H9 (cell line): ENCODE measurements at regions not wholly inside any gene's neighbourhood (a gene's known extent, or its start where the extent isn't known, plus 50 kb on each side); places are given as distances from the start of the nearest gene placed in this dataset.

Experiments
- DNase-seq: peaks from one replicate; pipeline ENCODE4 v3.0.0-alpha.2; 2017
- H2AFZ ChIP-seq: one replicate; pipeline ENCODE4 v1.6.1; 2013; ENCODE audit warnings: mild to moderate bottlenecking, low read length, control low read depth, moderate library complexity
- H2AK5ac ChIP-seq: 2 replicates; pipeline ENCODE4 v1.6.1; 2013; ENCODE audit warnings: low read length, control low read depth, mixed read lengths; ENCODE audit not compliant: insufficient read length
- H2BK120ac ChIP-seq: one replicate; pipeline ENCODE4 v1.6.1; 2013; ENCODE audit warnings: low read depth, mild to moderate bottlenecking, low read length, control low read depth, inconsistent platforms; ENCODE audit not compliant: poor library complexity, severe bottlenecking
- H2BK12ac ChIP-seq: 2 replicates; pipeline ENCODE4 v1.6.1; 2013; ENCODE audit warnings: low read length, control low read depth, mixed read lengths, low read depth; ENCODE audit not compliant: insufficient read length
- H2BK15ac ChIP-seq: 2 replicates; pipeline ENCODE4 v1.6.1; 2013; ENCODE audit warnings: low read depth, low read length, control low read depth
- H2BK20ac ChIP-seq: one replicate; pipeline ENCODE4 v1.6.1; 2013; ENCODE audit warnings: low read depth, mild to moderate bottlenecking, low read length, control low read depth, inconsistent platforms; ENCODE audit not compliant: poor library complexity, severe bottlenecking
- H2BK5ac ChIP-seq: 2 replicates; pipeline ENCODE4 v1.6.1; 2013; ENCODE audit warnings: low read length, control low read depth, mixed read lengths; ENCODE audit not compliant: insufficient read length
- H3K14ac ChIP-seq: 2 replicates; pipeline ENCODE4 v1.6.1; 2013; ENCODE audit warnings: low read length, control low read depth; ENCODE audit not compliant: insufficient read depth
- H3K18ac ChIP-seq: 2 replicates; pipeline ENCODE4 v1.6.1; 2013; ENCODE audit warnings: low read depth, mild to moderate bottlenecking, mixed read lengths, low read length, control low read depth; ENCODE audit not compliant: insufficient read length
- H3K23ac ChIP-seq: 2 replicates; pipeline ENCODE4 v1.6.1; 2013; ENCODE audit warnings: low read length, control low read depth, mixed read lengths, low read depth; ENCODE audit not compliant: insufficient read length
- H3K23me2 ChIP-seq: 2 replicates; pipeline ENCODE4 v1.6.1; 2013; ENCODE audit warnings: low read depth, mild to moderate bottlenecking, mixed read lengths, low read length, control low read depth; ENCODE audit not compliant: insufficient read length, poor library complexity, severe bottlenecking
- H3K27ac ChIP-seq: 2 replicates; pipeline ENCODE4 v1.5.1; 2013; ENCODE audit warnings: low read length, control low read depth, mixed read lengths, low read depth; ENCODE audit not compliant: insufficient read length
- H3K27me3 ChIP-seq: 2 replicates; pipeline ENCODE4 v1.6.1; 2013; ENCODE audit warnings: low read length, control low read depth, inconsistent platforms; ENCODE audit not compliant: insufficient read depth
- H3K4ac ChIP-seq: 2 replicates; pipeline ENCODE4 v1.6.1; 2013; ENCODE audit warnings: low read depth, mild to moderate bottlenecking, control low read depth, inconsistent platforms, low read length, moderate library complexity
- H3K4me1 ChIP-seq: 2 replicates; pipeline ENCODE4 v1.6.1; 2013; ENCODE audit warnings: low read length, control low read depth, inconsistent platforms; ENCODE audit not compliant: insufficient read depth
- H3K4me2 ChIP-seq: 2 replicates; pipeline ENCODE4 v1.6.1; 2013; ENCODE audit warnings: low read length, control low read depth, mixed read lengths; ENCODE audit not compliant: insufficient read length, insufficient read depth
- H3K56ac ChIP-seq: 2 replicates; pipeline ENCODE4 v1.6.1; 2013; ENCODE audit warnings: low read depth, mild to moderate bottlenecking, mixed read lengths, low read length, control low read depth; ENCODE audit not compliant: insufficient read length
- H3K79me1 ChIP-seq: 2 replicates; pipeline ENCODE4 v1.6.1; 2013; ENCODE audit warnings: low read depth, mild to moderate bottlenecking, moderate library complexity, low read length, control low read depth, inconsistent platforms; ENCODE audit not compliant: insufficient read depth, poor library complexity, severe bottlenecking
- H3K79me2 ChIP-seq: 2 replicates; pipeline ENCODE4 v1.6.1; 2013; ENCODE audit warnings: low read length, control low read depth, inconsistent platforms; ENCODE audit not compliant: insufficient read depth
- H3K9ac ChIP-seq: 2 replicates; pipeline ENCODE4 v1.6.1; 2013; ENCODE audit warnings: low read length, control low read depth, mixed read lengths; ENCODE audit not compliant: insufficient read length; ENCODE audit errors: extremely low read depth
- H3K9me3 ChIP-seq: one replicate; pipeline ENCODE4 v1.6.1; 2013; ENCODE audit warnings: low read depth, low read length, inconsistent platforms; ENCODE audit not compliant: control insufficient read depth
- H3T11ph ChIP-seq: one replicate; pipeline ENCODE4 v1.6.1; 2013; ENCODE audit warnings: mild to moderate bottlenecking, low read length, control low read depth, inconsistent platforms
- H4K20me1 ChIP-seq: one replicate; pipeline ENCODE4 v1.6.1; 2013; ENCODE audit not compliant: control insufficient read depth, insufficient read length, insufficient read depth
- H4K5ac ChIP-seq: 2 replicates; pipeline ENCODE4 v1.6.1; 2013; ENCODE audit warnings: low read depth, mild to moderate bottlenecking, mixed read lengths, low read length, control low read depth; ENCODE audit not compliant: insufficient read length
- H4K8ac ChIP-seq: replicated peaks from 2 replicates; pipeline ENCODE4 v1.6.1; 2013; ENCODE audit warnings: low read length, control low read depth, mixed read lengths, low read depth; ENCODE audit not compliant: insufficient read length
- H4K91ac ChIP-seq: 2 replicates; pipeline ENCODE4 v1.6.1; 2013; ENCODE audit warnings: low read depth, mild to moderate bottlenecking, moderate library complexity, mixed read lengths, low read length, control low read depth; ENCODE audit not compliant: insufficient read length
- H3K27ac Mint-ChIP-seq, 3 experiments: 2 replicates in 2 of 3; 3 replicates in 1 of 3; pipeline ENCODE4 v1.8.0; 2020 to 2021; ENCODE audit warnings: mixed read lengths in 3 of 3, mild to moderate bottlenecking in 1 of 3, moderate library complexity in 1 of 3
- H3K27me3 Mint-ChIP-seq: 2 replicates; pipeline ENCODE4 v1.8.0; 2021; ENCODE audit warnings: low read depth, mild to moderate bottlenecking, moderate library complexity, mixed read lengths
- H3K36me3 Mint-ChIP-seq, 3 experiments: 2 replicates in 2 of 3; 3 replicates in 1 of 3; pipeline ENCODE4 v1.8.0; 2020 to 2021; ENCODE audit warnings: low read depth in 3 of 3, mixed read lengths in 3 of 3; ENCODE audit not compliant: insufficient read depth in 1 of 3
- H3K4me1 Mint-ChIP-seq, 2 experiments: 2 replicates each; pipeline ENCODE4 v1.8.0; 2020; ENCODE audit warnings: mixed read lengths in 2 of 2
- H3K4me3 Mint-ChIP-seq, 2 experiments: 2 replicates in 1 of 2; 3 replicates in 1 of 2; pipeline ENCODE4 v1.8.0; 2020 to 2021; ENCODE audit warnings: mild to moderate bottlenecking in 2 of 2, mixed read lengths in 2 of 2, moderate library complexity in 1 of 2
- H3K9me3 Mint-ChIP-seq, 2 experiments: 2 replicates in 1 of 2; 3 replicates in 1 of 2; pipeline ENCODE4 v1.8.0; 2020; ENCODE audit warnings: mild to moderate bottlenecking in 2 of 2, mixed read lengths in 2 of 2, moderate library complexity in 1 of 2
- CTCF ChIP-seq: fragments of 200-600 bp; sonication (generic); conservative IDR thresholded peaks from 3 replicates; pipeline ENCODE4 v1.8.0; 2021; ENCODE audit warnings: antibody characterized with exemption, mild to moderate bottlenecking
- WGBS: extraction: QIAGEN DNeasy Blood & Tissue Kit; methylation state at CpG from one replicate; pipeline ENCODE4 v1.1.7; 2013; ENCODE audit warnings: missing lambda C conversion rate, low lambda C conversion rate, mixed read lengths; ENCODE audit not compliant: insufficient read length; ENCODE audit errors: extremely low coverage; 5-methylcytosine and 5-hydroxymethylcytosine counted together

GRCh38 chr5:174818430-174818829, 94.0 kb downstream of the MSX2 start:
- no CpG with 5 or more reads among the region's 2 CpGs for WGBS
- Mint-ChIP-seq H3K27me3 (no peaks in the 10 kb centered on the region; the same call in 1 of the 2 replicates), H3K9me3 (peaks cover 0 to 5% of the 10 kb centered on the region in 2 experiments; a peak in 1 of 5 replicates), H3K27ac (no peak overlapping the region), H3K36me3 (peaks cover 0 to 6% (median 0%) of the 10 kb centered on the region in 3 experiments; a peak in 1 of 7 replicates), H3K4me1 (peaks cover 2 to 4% of the 10 kb centered on the region in 2 experiments; a peak in 2 of 4 replicates), H3K4me3 (no peak overlapping the region)
- no peak overlapping the region for H2AFZ ChIP-seq
- H2BK5ac ChIP-seq, result no peak overlapping the region
- no peak for TF ChIP-seq CTCF
- H2BK120ac ChIP-seq, result no peak overlapping the region
- no peak overlapping the region for H4K5ac ChIP-seq
- DNase-seq, result no peak
- H3K4ac ChIP-seq, result no peak overlapping the region
- H2BK15ac ChIP-seq, result no peak overlapping the region
- H3K9ac ChIP-seq, result no peak overlapping the region
- no peak overlapping the region for H4K8ac ChIP-seq
- H3K14ac ChIP-seq, result no peak overlapping the region
- H4K20me1 ChIP-seq, result no peaks in the 10 kb centered on the region
- H3K23ac ChIP-seq, result no peak overlapping the region
- H3K79me1 ChIP-seq, result no peaks in the 10 kb centered on the region
- H3K27me3 ChIP-seq, result no peaks in the 10 kb centered on the region
- no peaks in the 10 kb centered on the region for H3K9me3 ChIP-seq
- H3K56ac ChIP-seq, result no peak overlapping the region
- H4K91ac ChIP-seq, result no peak overlapping the region
- H2AK5ac ChIP-seq, result no peak overlapping the region
- no peak overlapping the region for H3K27ac ChIP-seq
- no peaks in the 10 kb centered on the region for H3K79me2 ChIP-seq
- no peak overlapping the region for H3K4me2 ChIP-seq
- H2BK12ac ChIP-seq, result no peak overlapping the region
- no peak overlapping the region for H3K18ac ChIP-seq
- H3T11ph ChIP-seq, result no peak overlapping the region
- H2BK20ac ChIP-seq, result no peak overlapping the region
- H3K23me2 ChIP-seq, result no peaks in the 10 kb centered on the region
- H3K4me1 ChIP-seq, result no peaks in the 10 kb centered on the region
